Gastroesophageal sphincter (tissue), 4 donors: ENCODE measurements at regions not wholly inside any gene's neighbourhood (a gene's known extent, or its start where the extent isn't known, plus 50 kb on each side); places are given as distances from the start of the nearest gene placed in this dataset.

ENCODE experiments used
- ATAC-seq: fragments of 150-250 bp; one replicate; pipeline ENCODE4 v1.9.1; 2016; ENCODE audit warnings: mild to moderate bottlenecking, moderate library complexity
- H3K27ac ChIP-seq, 4 donors: fragments of 200-600 bp; sonication (generic) in 3 of 4; 1 replicate in 3 of 4; 2 replicates in 1 of 4; pipeline ENCODE4 v1.5.1; 2016 to 2019
- H3K27me3 ChIP-seq: fragments of 200-600 bp; sonication (generic); one replicate; pipeline ENCODE4 v1.5.1; 2019
- H3K36me3 ChIP-seq, 2 donors: fragments of 200-600 bp; sonication (generic); one replicate each; pipeline ENCODE4 v1.5.1; 2019; ENCODE audit warnings: control low read depth in 1 of 2
- H3K4me1 ChIP-seq, 3 donors: fragments of 200-600 bp; sonication (generic); 1 replicate in 2 of 3; 2 replicates in 1 of 3; pipeline ENCODE4 v1.5.1; 2016 to 2019; ENCODE audit warnings: control low read depth in 2 of 3
- H3K4me3 ChIP-seq, 2 donors: fragments of 200-600 bp; sonication (generic); one replicate each; pipeline ENCODE4 v1.5.1; 2019; ENCODE audit warnings: mild to moderate bottlenecking in 1 of 2, moderate library complexity in 1 of 2
- H3K9me3 ChIP-seq, 3 donors: fragments of 200-600 bp; sonication (generic); one replicate each; pipeline ENCODE4 v1.5.1; 2017 to 2019; ENCODE audit warnings: control low read depth in 2 of 3
- CTCF ChIP-seq, 4 experiments: fragments of 200-600 bp in 2 of 4; fragments of 450-650 bp in 2 of 4; sonication (generic) in 1 of 4; IDR thresholded peaks; one replicate each; pipeline ENCODE4 v1.5.1; 2017 to 2019; ENCODE audit warnings: antibody characterized with exemption in 4 of 4, mild to moderate bottlenecking in 2 of 4, moderate library complexity in 2 of 4
- EP300 ChIP-seq: sonication (generic); formaldehyde crosslinking; IDR thresholded peaks from one replicate; pipeline ENCODE4 v1.6.1; 2017; ENCODE audit warnings: antibody characterized with exemption, mild to moderate bottlenecking
- POLR2A ChIP-seq, 2 donors: fragments of 450-650 bp; IDR thresholded peaks; one replicate each; pipeline ENCODE4 v1.6.1; 2017; ENCODE audit warnings: antibody characterized with exemption in 2 of 2, mild to moderate bottlenecking in 2 of 2, moderate library complexity in 1 of 2
- POLR2AphosphoS5 ChIP-seq: sonication (generic); formaldehyde crosslinking; IDR thresholded peaks from one replicate; pipeline ENCODE4 v1.6.1; 2017; ENCODE audit warnings: antibody characterized with exemption
- WGBS, 2 donors: methylation state at CpG; one replicate each; pipeline ENCODE4 v1.1.5; 2018; ENCODE audit warnings: low coverage in 1 of 2; 5-methylcytosine and 5-hydroxymethylcytosine counted together

DNA sequence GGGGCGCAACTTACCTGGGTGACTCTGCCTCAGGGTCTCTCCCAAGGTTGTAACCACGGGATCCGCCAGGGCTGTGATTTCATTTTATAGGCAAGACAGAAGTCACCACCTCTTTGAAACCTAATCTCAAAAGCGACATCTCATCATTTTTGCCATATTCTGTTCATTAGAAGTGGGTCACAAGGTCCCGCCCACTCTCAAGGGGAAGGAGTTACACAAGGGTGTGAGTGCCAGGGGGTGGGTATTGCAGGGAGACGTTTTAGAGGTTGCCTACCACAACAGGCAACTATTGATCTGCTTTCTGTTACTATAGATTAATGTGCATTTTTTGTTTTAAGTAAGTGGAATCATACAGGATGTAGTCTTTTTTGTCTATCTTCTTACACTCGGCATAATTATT lies 56.6 kb upstream of the ADPGK start:
- no peaks in the 10 kb centered on the region for H3K36me3 ChIP-seq
- ATAC-seq, result no peak
- H3K27me3 ChIP-seq, result no peaks in the 10 kb centered on the region
- WGBS, 2 donors, result 84 to 88% methylated on average over 7 of the region's 7 CpGs
- H3K4me1 ChIP-seq, result no peaks in the 10 kb centered on the region
- TF ChIP-seq POLR2A (IDR thresholded peaks at IDR 0.05) (no peak), CTCF (IDR thresholded peaks at IDR 0.05) (no peak)
- no peak overlapping the region for H3K4me3 ChIP-seq
- no peaks in the 10 kb centered on the region for H3K9me3 ChIP-seq
- H3K27ac ChIP-seq, result no peak overlapping the region

- 48 to 58% methylated on average over 5 of the region's 5 CpGs for WGBS, 2 donors
- H3K27me3 ChIP-seq, result no peaks in the 10 kb centered on the region
- H3K4me3 ChIP-seq, result no peak overlapping the region
- TF ChIP-seq POLR2A (IDR thresholded peaks at IDR 0.05) (no peak), CTCF (IDR thresholded peaks at IDR 0.05) (no peak), POLR2AphosphoS5 (no peak), EP300 (no peak)
- no peaks in the 10 kb centered on the region for H3K4me1 ChIP-seq
- ATAC-seq, result no peak
- H3K27ac ChIP-seq, result no peak overlapping the region
- no peaks in the 10 kb centered on the region for H3K36me3 ChIP-seq
- H3K9me3 ChIP-seq, result no peaks in the 10 kb centered on the region
These were observed 54.8 kb upstream of the ADPGK start for GRCh38 chr15:72838311-72838731.

DNA sequence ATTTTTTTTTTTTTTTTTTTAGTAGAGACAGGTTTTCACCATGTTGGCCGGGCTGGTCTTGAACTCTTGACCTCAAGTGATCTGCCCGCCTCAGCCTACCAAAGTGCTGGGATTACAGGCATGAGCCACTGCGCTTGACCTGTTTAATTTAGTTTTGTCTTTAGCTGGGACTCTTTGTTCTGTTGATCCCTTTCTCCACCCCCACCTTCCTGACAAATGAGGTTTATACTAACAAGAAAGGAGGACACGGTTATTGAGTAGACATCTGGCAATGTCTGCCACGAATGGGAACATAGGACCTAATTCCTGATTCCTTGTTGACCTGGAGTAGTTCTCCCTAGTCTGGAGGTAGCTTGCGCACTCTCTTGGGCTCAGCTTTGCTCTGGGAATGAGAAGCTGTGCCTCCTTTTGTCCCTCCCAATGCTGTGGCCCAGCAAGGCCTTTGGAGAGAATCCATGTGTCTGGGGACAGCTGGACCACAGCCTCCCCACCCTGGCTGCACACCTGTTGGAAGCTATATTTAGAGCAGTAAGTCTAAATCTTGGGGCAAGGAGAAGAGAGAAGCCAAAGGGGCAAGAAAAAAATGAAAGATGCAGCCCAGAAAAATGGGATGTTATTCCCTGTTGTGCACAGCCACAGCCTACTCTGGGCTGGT lies 53.2 kb upstream of the ADPGK start:
- 37 to 58% methylated on average over 2 to 3 of the region's 6 CpGs for WGBS, 2 donors
- Histone ChIP-seq H3K27ac (no peak overlapping the region), H3K27me3 (no peaks in the 10 kb centered on the region), H3K4me1 (no peaks in the 10 kb centered on the region), H3K9me3 (no peaks in the 10 kb centered on the region), H3K4me3 (no peak overlapping the region), H3K36me3 (no peaks in the 10 kb centered on the region)
- no peak for TF ChIP-seq POLR2AphosphoS5
- TF ChIP-seq POLR2A (IDR thresholded peaks at IDR 0.05), result no peak
- no peak for TF ChIP-seq CTCF (IDR thresholded peaks at IDR 0.05)
- TF ChIP-seq EP300, result no peak
- no peak for ATAC-seq

GRCh38 chr15:72835294-72835890 lies 51.8 kb upstream of the ADPGK start:
- no peak for ATAC-seq
- H3K4me1 ChIP-seq, result no peaks in the 10 kb centered on the region
- peaks cover 5% of the 10 kb centered on the region for H3K27me3 ChIP-seq
- no peak for TF ChIP-seq EP300
- TF ChIP-seq CTCF (IDR thresholded peaks at IDR 0.05), result peak in 1 of 4 experiments; percentile 17
- TF ChIP-seq POLR2A (IDR thresholded peaks at IDR 0.05), result no peak
- no peak for TF ChIP-seq POLR2AphosphoS5
- H3K9me3 ChIP-seq, result no peaks in the 10 kb centered on the region
- H3K36me3 ChIP-seq, result no peaks in the 10 kb centered on the region
- no peak overlapping the region for H3K4me3 ChIP-seq
- no peak overlapping the region for H3K27ac ChIP-seq

GRCh38 chr15:72833561-72833960 lies 50.0 kb upstream of the ADPGK start:
- Histone ChIP-seq H3K4me1 (no peaks in the 10 kb centered on the region), H3K4me3 (no peak overlapping the region), H3K27ac (no peak overlapping the region), H3K9me3 (no peaks in the 10 kb centered on the region), H3K27me3 (peaks cover 5% of the 10 kb centered on the region), H3K36me3 (no peaks in the 10 kb centered on the region)
- no peak for ATAC-seq
- TF ChIP-seq POLR2AphosphoS5 (no peak), EP300 (no peak), CTCF (IDR thresholded peaks at IDR 0.05) (no peak), POLR2A (IDR thresholded peaks at IDR 0.05) (no peak)
- WGBS, 2 donors, result 30 to 51% methylated on average over 2 of the region's 2 CpGs
